K562 (cell line): ENCODE measurements at regions not wholly inside any gene's neighbourhood (a gene's known extent, or its start where the extent isn't known, plus 50 kb on each side); places are given as distances from the start of the nearest gene placed in this dataset.

ENCODE experiments used
- HNRNPLL ChIP-seq: fragments of 200-400 bp; formaldehyde crosslinking; IDR thresholded peaks from 2 replicates; pipeline ENCODE4 v1.6.1; 2017; ENCODE audit warnings: low read length, low read depth, mild to moderate bottlenecking; ENCODE audit not compliant: poor library complexity, severe bottlenecking
- RAD21 ChIP-seq, 2 experiments: fragments of 250-450 bp in 1 of 2; fragments of 450-650 bp in 1 of 2; sonication (Bioruptor Pico) in 1 of 2; formaldehyde crosslinking in 1 of 2; IDR thresholded peaks in 1 of 2; conservative IDR thresholded peaks in 1 of 2; 2 replicates each; pipeline versions ENCODE4 v1.4.0 to v1.8.0; 2020 to 2022; ENCODE audit warnings: mild to moderate bottlenecking in 2 of 2, moderate library complexity in 1 of 2

GRCh38 chr16:86202760-86203426 lies 303.9 kb downstream of the IRF8 start:
- no peak for TF ChIP-seq RAD21 (CRISPR knock-in tag; conservative IDR thresholded peaks at IDR 0.05 in 1 of 2, IDR thresholded peaks at IDR 0.05 in 1 of 2)
- no peak for TF ChIP-seq HNRNPLL
